Peyer's patch (tissue), 4 donors: ENCODE measurements at regions not wholly inside any gene's neighbourhood (a gene's known extent, or its start where the extent isn't known, plus 50 kb on each side); places are given as distances from the start of the nearest gene placed in this dataset.

Experiments used
- DNase-seq, 3 donors: peaks; one replicate each; pipeline ENCODE4 v3.0.0-alpha.2; 2017 to 2019
- H3K27ac ChIP-seq, 4 donors: fragments of 200-600 bp; sonication (generic); one replicate each; pipeline ENCODE4 v1.5.1; 2016 to 2019
- H3K27me3 ChIP-seq, 2 donors: fragments of 200-600 bp; sonication (generic); one replicate each; pipeline ENCODE4 v1.5.1; 2019
- H3K36me3 ChIP-seq, 3 donors: fragments of 200-600 bp; sonication (generic); one replicate each; pipeline ENCODE4 v1.5.1; 2016 to 2019
- H3K4me1 ChIP-seq, 4 donors: fragments of 200-600 bp; sonication (generic); one replicate each; pipeline ENCODE4 v1.5.1; 2016 to 2019
- H3K4me3 ChIP-seq, 4 donors: fragments of 200-600 bp; sonication (generic); 1 replicate in 3 of 4; 2 replicates in 1 of 4; pipeline ENCODE4 v1.5.1; 2016 to 2019; ENCODE audit warnings: mild to moderate bottlenecking in 1 of 4
- H3K9me3 ChIP-seq, 4 donors: fragments of 200-600 bp; sonication (generic); one replicate each; pipeline ENCODE4 v1.5.1; 2016 to 2019; ENCODE audit warnings: mild to moderate bottlenecking in 1 of 4
- CTCF ChIP-seq, 6 experiments: fragments of 450-650 bp in 4 of 6; fragments of 200-600 bp in 2 of 6; sonication (generic) in 1 of 6; IDR thresholded peaks; one replicate each; pipeline ENCODE4 v1.5.1; 2017 to 2019; ENCODE audit warnings: antibody characterized with exemption in 6 of 6, mild to moderate bottlenecking in 3 of 6, moderate library complexity in 1 of 6
- POLR2A ChIP-seq, 2 donors: fragments of 450-650 bp; IDR thresholded peaks; one replicate each; pipeline ENCODE4 v1.5.1; 2017; ENCODE audit warnings: antibody characterized with exemption in 2 of 2, mild to moderate bottlenecking in 2 of 2, moderate library complexity in 2 of 2

DNA sequence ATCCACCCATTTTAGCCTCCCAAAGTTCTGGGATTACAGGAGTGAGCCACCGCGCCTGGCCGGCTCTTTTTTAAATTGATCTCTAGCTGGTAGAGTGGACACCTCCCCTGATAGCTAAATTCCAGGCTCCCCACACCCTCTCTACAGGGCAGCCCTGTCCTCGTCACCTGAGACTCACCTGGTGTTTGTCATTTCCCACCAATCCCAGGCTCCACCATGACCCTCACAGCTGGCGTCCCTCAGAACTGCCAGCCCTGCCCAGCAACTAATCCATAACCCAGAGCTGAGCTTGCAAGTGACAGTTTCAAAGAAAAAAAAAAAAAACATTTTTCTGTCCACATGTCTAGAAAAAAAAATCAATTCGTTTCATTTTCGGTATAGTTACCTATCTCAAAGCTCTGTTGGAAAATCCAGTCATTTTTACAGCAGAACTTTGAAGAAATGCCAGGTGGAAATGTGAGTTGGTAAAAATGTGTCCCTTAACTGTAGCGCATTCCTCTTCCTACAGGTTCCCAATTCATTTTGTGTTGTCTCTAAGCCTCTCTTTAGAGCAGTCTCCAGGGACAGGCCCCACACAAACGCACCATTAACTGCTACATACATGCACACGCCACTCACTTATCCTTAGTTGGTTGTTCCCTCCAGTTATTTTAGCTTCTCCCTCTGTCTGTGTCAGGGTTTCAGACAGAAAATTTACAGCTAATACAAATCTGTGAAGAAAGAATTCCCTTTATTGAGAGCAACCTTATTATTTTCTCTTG, 294.7 kb downstream of the FBXO15 start:
- DNase-seq = no peak
- no peaks in the 10 kb centered on the region for H3K4me1 ChIP-seq
- TF ChIP-seq POLR2A (IDR thresholded peaks at IDR 0.05) (no peak), CTCF (IDR thresholded peaks at IDR 0.05) (no peak)
- H3K36me3 ChIP-seq = no peaks in the 10 kb centered on the region
- no peak overlapping the region for H3K4me3 ChIP-seq
- no peaks in the 10 kb centered on the region for H3K27me3 ChIP-seq
- H3K27ac ChIP-seq = no peak overlapping the region
- no peaks in the 10 kb centered on the region for H3K9me3 ChIP-seq

DNA sequence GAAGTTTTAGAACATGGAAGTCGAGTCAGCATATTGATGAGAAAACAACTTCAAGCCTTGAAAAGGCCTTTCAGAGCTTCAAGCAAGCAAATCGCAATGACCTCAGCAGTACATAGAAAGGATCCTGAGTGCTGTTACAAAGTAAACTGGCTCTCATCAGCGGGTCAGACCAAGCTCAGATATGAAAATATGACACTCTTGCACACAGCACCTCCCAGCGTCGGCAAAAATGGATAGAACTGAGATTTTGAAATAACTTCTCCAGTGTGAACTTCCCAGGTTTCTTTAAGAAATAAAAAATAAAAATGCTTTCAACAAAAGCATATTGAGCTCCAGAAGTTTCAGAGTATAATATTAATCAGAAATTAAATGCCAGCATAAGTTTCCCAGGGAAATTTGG, 296.9 kb downstream of the FBXO15 start:
- Histone ChIP-seq H3K27me3 (no peaks in the 10 kb centered on the region), H3K27ac (no peak overlapping the region), H3K36me3 (no peaks in the 10 kb centered on the region), H3K9me3 (no peaks in the 10 kb centered on the region), H3K4me1 (no peaks in the 10 kb centered on the region), H3K4me3 (no peak overlapping the region)
- TF ChIP-seq POLR2A (IDR thresholded peaks at IDR 0.05) = no peak
- TF ChIP-seq CTCF (IDR thresholded peaks at IDR 0.05) = no peak
- no peak for DNase-seq

DNA sequence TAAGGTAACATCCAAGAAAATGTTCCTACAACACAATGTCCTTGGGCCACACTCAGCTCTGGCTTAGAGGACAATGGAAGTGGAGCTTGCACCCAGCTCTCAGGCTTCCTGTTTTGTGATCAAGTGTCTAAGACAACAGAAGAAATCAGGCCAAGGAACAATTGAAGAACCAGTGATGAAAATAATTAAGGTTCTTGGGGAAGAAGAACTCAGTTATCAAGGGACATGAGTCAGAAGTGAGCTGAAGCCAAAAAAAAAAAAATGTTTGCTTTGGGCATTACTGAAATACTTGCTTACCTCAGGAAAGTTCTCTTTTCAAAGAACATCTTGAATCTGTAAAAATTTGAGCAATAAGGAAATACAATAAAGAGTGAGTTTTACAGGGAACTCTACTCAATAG, 299.0 kb downstream of the FBXO15 start:
- Histone ChIP-seq H3K36me3 (no peaks in the 10 kb centered on the region), H3K27me3 (no peaks in the 10 kb centered on the region), H3K4me1 (no peaks in the 10 kb centered on the region), H3K9me3 (no peaks in the 10 kb centered on the region), H3K4me3 (no peak overlapping the region), H3K27ac (no peak overlapping the region)
- no peak for TF ChIP-seq CTCF (IDR thresholded peaks at IDR 0.05)
- no peak for TF ChIP-seq POLR2A (IDR thresholded peaks at IDR 0.05)
- DNase-seq = no peak

GRCh38 chr18:73843455-73843854, 304.2 kb downstream of the FBXO15 start:
- DNase-seq = no peak
- H3K27me3 ChIP-seq = no peaks in the 10 kb centered on the region
- H3K4me3 ChIP-seq = no peak overlapping the region
- no peaks in the 10 kb centered on the region for H3K36me3 ChIP-seq
- H3K27ac ChIP-seq = no peak overlapping the region
- H3K9me3 ChIP-seq = no peaks in the 10 kb centered on the region
- TF ChIP-seq POLR2A (IDR thresholded peaks at IDR 0.05) (no peak), CTCF (IDR thresholded peaks at IDR 0.05) (no peak)
- no peaks in the 10 kb centered on the region for H3K4me1 ChIP-seq

DNA sequence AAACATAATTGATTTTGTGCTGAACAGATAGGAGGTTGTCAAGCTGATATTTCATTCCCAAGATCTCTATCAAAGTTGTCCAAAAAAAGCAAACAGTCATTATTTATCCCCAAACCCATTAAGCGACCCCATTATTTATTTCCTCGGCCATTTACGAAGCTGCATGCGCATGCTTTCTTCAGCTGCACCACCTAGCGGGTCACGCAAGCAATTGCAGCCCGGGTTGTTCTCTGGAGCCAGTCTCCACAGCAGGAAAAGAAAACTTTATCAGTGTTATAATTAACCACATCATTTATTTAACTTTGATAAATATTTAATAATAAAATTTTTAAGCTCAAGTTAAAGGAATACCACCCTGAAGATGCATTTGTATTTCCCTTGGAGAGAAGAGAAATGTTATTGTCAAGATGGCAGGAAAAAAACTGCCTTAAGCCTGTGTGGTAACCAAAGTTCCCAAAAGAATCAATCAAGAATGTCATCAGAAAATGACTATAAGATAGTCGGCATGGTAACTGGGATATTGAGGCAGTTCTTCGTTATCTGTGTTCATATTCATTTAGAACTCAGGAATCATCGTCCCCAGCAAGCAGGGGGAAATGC, 304.7 kb downstream of the FBXO15 start:
- H3K4me3 ChIP-seq = no peak overlapping the region
- H3K36me3 ChIP-seq = no peaks in the 10 kb centered on the region
- TF ChIP-seq POLR2A (IDR thresholded peaks at IDR 0.05) (no peak), CTCF (IDR thresholded peaks at IDR 0.05) (peak; percentile 53 to 84 (median 62))
- no peaks in the 10 kb centered on the region for H3K27me3 ChIP-seq
- peak in 1 of 3 donors; percentile 67 for DNase-seq
- no peaks in the 10 kb centered on the region for H3K9me3 ChIP-seq
- no peaks in the 10 kb centered on the region for H3K4me1 ChIP-seq
- H3K27ac ChIP-seq = no peak overlapping the region
